Endodermal cell (in vitro differentiated cells): ENCODE measurements at regions not wholly inside any gene's neighbourhood (a gene's known extent, or its start where the extent isn't known, plus 50 kb on each side); places are given as distances from the start of the nearest gene placed in this dataset.

Source experiments
- DNase-seq: peaks from one replicate; pipeline ENCODE4 v3.0.0-alpha.2; 2017
- H3K27ac ChIP-seq: 2 replicates; pipeline ENCODE4 v1.5.1; 2013; ENCODE audit warnings: mild to moderate bottlenecking, low read depth, low read length, moderate library complexity
- H3K27me3 ChIP-seq: 2 replicates; pipeline ENCODE4 v1.6.1; 2013; ENCODE audit warnings: mild to moderate bottlenecking, low read length, moderate library complexity; ENCODE audit not compliant: insufficient read depth, control insufficient read depth, poor library complexity, severe bottlenecking
- H3K36me3 ChIP-seq: 2 replicates; pipeline ENCODE4 v1.7.0; 2013; ENCODE audit warnings: mild to moderate bottlenecking, low read length, moderate library complexity; ENCODE audit not compliant: control insufficient read depth, insufficient read depth
- H3K4me1 ChIP-seq: one replicate; pipeline ENCODE4 v1.7.0; 2013; ENCODE audit warnings: low read length; ENCODE audit not compliant: control insufficient read depth, insufficient read depth
- H3K4me3 ChIP-seq: 2 replicates; pipeline ENCODE4 v1.5.1; 2013; ENCODE audit warnings: mild to moderate bottlenecking, low read length, moderate library complexity
- H3K9ac ChIP-seq: 2 replicates; pipeline ENCODE4 v1.6.1; 2013; ENCODE audit warnings: mild to moderate bottlenecking, low read length, moderate library complexity; ENCODE audit not compliant: poor library complexity, severe bottlenecking; ENCODE audit errors: extremely low read depth
- H3K9me3 ChIP-seq: 2 replicates; pipeline ENCODE4 v1.6.1; 2013; ENCODE audit warnings: mild to moderate bottlenecking, low read length, moderate library complexity; ENCODE audit not compliant: control insufficient read depth
- H3K27ac Mint-ChIP-seq: 2 replicates; pipeline ENCODE4 v1.8.0; 2020; ENCODE audit warnings: mixed read lengths
- H3K27me3 Mint-ChIP-seq: 2 replicates; pipeline ENCODE4 v1.8.0; 2021; ENCODE audit warnings: mild to moderate bottlenecking, mixed read lengths; ENCODE audit not compliant: insufficient read depth
- H3K36me3 Mint-ChIP-seq: 2 replicates; pipeline ENCODE4 v1.8.0; 2020; ENCODE audit warnings: low read depth, mixed read lengths
- H3K4me1 Mint-ChIP-seq: 2 replicates; pipeline ENCODE4 v1.8.0; 2020; ENCODE audit warnings: mixed read lengths
- H3K4me3 Mint-ChIP-seq: 2 replicates; pipeline ENCODE4 v1.8.0; 2020; ENCODE audit warnings: mild to moderate bottlenecking, moderate library complexity, mixed read lengths
- H3K9me3 Mint-ChIP-seq: 2 replicates; pipeline ENCODE4 v1.8.0; 2020; ENCODE audit warnings: mild to moderate bottlenecking, mixed read lengths
- CTCF ChIP-seq: fragments of 200-600 bp; sonication (generic); conservative IDR thresholded peaks from 2 replicates; pipeline ENCODE4 v1.5.0; 2021; ENCODE audit warnings: antibody characterized with exemption, mild to moderate bottlenecking
- WGBS, 2 experiments: methylation state at CpG; one replicate each; pipeline versions ENCODE4 v1.1.5 to v1.1.7; 2013; ENCODE audit warnings: missing lambda C conversion rate in 2 of 2, mixed read lengths in 1 of 2; ENCODE audit not compliant: insufficient coverage in 1 of 2, insufficient read length in 1 of 2; 5-methylcytosine and 5-hydroxymethylcytosine counted together

- H3K4me3 ChIP-seq = no peak overlapping the region
- Mint-ChIP-seq H3K27me3 (peaks cover 2% of the 10 kb centered on the region), H3K36me3 (no peaks in the 10 kb centered on the region), H3K27ac (peak overlapping the region; percentile 70), H3K4me3 (no peak overlapping the region), H3K9me3 (no peaks in the 10 kb centered on the region), H3K4me1 (no peaks in the 10 kb centered on the region)
- peak; percentile 83 for TF ChIP-seq CTCF
- H3K9me3 ChIP-seq = no peaks in the 10 kb centered on the region
- H3K4me1 ChIP-seq = no peaks in the 10 kb centered on the region
- no peak overlapping the region for H3K9ac ChIP-seq
- H3K27ac ChIP-seq = no peak overlapping the region
- WGBS, 2 experiments = 78 to 85% methylated on average over 11 to 13 of the region's 13 CpGs
- no peaks in the 10 kb centered on the region for H3K27me3 ChIP-seq
- peak; percentile 90 for DNase-seq
- H3K36me3 ChIP-seq = no peaks in the 10 kb centered on the region
These were observed 143.8 kb upstream of the TMEM106B start for GRCh38 chr7:12067156-12067831.

GRCh38 chr7:12069757-12070156 is 141.3 kb upstream of the TMEM106B start:
- no peak overlapping the region for H3K4me3 ChIP-seq
- no peaks in the 10 kb centered on the region for H3K4me1 ChIP-seq
- Mint-ChIP-seq H3K4me3 (no peak overlapping the region), H3K27me3 (peaks cover 2% of the 10 kb centered on the region), H3K27ac (no peak overlapping the region), H3K4me1 (no peaks in the 10 kb centered on the region), H3K36me3 (peaks cover under 1% of the 10 kb centered on the region), H3K9me3 (peaks cover 2% of the 10 kb centered on the region)
- no peak for DNase-seq
- no peaks in the 10 kb centered on the region for H3K36me3 ChIP-seq
- no peaks in the 10 kb centered on the region for H3K27me3 ChIP-seq
- no peak overlapping the region for H3K27ac ChIP-seq
- no peaks in the 10 kb centered on the region for H3K9me3 ChIP-seq
- no peak overlapping the region for H3K9ac ChIP-seq
- peak; percentile 38 for TF ChIP-seq CTCF
- WGBS, 2 experiments = 75% methylated on average over 1 of the region's 1 CpG; no CpG with 5 or more reads in 1 of the 2 experiments

GRCh38 chr7:12074889-12075288 is 136.2 kb upstream of the TMEM106B start:
- Histone ChIP-seq H3K36me3 (no peaks in the 10 kb centered on the region), H3K27me3 (no peaks in the 10 kb centered on the region), H3K27ac (no peak overlapping the region), H3K9me3 (peaks cover 13% of the 10 kb centered on the region), H3K4me1 (no peaks in the 10 kb centered on the region), H3K4me3 (no peak overlapping the region), H3K9ac (no peak overlapping the region)
- H3K36me3 Mint-ChIP-seq = peaks cover 3% of the 10 kb centered on the region
- H3K27ac Mint-ChIP-seq = no peak overlapping the region
- TF ChIP-seq CTCF = no peak
- H3K4me1 Mint-ChIP-seq = no peaks in the 10 kb centered on the region
- H3K9me3 Mint-ChIP-seq = peaks cover 17% of the 10 kb centered on the region
- no peaks in the 10 kb centered on the region for H3K27me3 Mint-ChIP-seq
- no peak for DNase-seq
- no peak overlapping the region for H3K4me3 Mint-ChIP-seq
- 83% methylated on average over 1 of the region's 1 CpG; no CpG with 5 or more reads in 1 of the 2 experiments for WGBS, 2 experiments
